NCI-H2081 treated with DMSO at 0.1 percent for 48 hours (cell line): ENCODE measurements at regions not wholly inside any gene's neighbourhood (a gene's known extent, or its start where the extent isn't known, plus 50 kb on each side); places are given as distances from the start of the nearest gene placed in this dataset.

Experiments
- DNase-seq: peaks from one replicate; lab custom pipeline; 2025; lab: John Stamatoyannopoulos, UW

DNA sequence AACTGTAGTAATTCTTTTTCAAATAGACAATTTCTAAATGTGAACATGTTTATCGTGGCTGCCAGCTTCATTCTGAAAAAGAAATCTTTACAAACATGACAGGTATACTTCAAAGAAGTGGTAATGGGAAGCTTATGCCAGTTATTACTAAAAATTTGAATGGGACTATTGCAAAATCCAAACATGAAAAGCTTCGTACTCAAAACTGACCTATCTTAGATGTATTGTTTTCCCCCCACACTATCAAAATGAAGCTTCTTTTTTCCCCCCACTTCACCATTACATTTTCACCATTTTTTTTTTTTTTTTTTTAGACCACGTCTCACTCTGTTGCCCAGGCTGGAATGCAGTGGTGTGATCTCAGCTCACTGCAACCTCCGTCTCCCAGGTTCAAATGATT lies 50.4 kb upstream of the SERTAD2 start:
- DNase-seq: no peak

DNA sequence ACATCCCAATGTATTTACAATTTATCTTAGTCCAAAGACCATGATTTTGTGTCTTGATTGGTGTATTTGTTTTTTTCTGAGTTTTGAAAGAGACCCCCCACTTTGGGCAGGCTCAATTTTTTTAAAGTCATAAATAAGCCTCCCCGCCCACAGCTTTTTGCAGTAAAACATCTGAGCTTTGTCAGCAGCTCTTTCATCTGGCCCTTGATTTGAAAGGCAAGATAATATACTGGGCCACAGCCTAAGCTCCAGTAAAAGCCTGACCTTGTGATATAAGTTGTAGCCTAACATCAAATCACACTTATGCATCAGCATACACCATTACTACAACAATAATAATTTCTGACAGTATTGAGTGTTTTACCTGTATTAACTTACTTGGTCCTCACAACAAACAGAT lies 51.3 kb upstream of the SERTAD2 start:
- DNase-seq: no peak

DNA sequence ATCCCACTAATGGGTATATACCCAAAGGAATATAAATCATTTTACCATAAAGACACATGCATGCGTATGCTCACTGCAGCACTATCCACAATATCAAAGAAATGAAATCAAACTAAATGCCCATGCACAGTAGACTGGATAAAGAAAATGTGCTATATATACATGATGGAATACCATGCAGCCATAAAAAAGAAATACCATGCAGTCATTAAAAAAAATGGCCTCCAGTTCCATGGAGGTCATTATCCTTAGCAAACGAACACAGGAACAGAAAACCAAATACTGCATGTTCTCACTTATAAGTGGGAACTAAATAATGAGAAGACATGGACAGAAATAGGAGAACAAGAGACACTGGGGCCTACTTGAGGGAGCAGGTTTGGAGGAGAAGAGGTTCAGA lies 53.6 kb upstream of the SERTAD2 start:
- no peak for DNase-seq

DNA sequence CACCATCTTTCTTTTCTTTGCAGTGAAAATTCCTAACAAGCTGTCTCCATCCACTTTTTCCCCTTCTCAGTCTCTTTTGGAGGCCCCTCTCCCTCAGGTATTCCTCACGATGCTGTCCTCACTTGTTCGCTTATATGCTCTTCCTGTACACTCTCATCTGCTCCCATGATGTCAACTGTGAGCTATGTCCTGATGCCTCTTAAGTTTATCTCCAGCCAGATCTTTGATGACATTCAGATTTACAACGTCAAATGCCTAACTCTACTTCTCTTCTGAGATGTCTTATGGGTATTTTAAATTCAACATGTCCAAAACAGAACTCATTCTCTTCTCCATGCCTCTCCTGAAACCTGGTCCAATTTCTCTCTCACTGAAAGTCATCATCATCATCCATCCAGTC lies 55.1 kb upstream of the SERTAD2 start:
- no peak for DNase-seq

DNA sequence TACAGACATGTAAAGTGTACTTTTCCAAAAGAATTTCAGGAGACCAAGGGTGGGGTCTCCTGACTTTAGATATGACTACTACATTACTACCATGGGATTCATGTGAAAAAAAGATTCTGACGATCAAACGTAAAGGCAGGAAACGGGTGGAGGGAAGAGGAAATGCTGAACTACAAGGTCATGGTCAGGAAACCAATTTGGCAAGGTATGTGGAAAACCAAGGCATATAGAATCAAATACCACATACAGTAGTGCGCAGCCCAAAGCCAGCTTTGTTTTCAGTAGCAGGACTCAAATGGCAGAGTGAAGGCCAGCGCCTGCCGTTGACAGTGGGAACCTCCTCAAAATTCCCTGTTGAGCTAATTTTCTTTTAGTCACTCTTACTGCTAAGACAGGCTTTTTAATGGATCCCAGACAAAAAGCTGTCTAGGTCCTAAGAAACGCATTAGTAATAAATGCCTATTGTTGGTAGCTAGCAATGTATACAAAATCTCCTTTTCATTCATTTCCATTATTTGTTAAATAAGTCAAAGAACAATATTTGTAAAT lies 57.6 kb upstream of the SERTAD2 start:
- no peak for DNase-seq

DNA sequence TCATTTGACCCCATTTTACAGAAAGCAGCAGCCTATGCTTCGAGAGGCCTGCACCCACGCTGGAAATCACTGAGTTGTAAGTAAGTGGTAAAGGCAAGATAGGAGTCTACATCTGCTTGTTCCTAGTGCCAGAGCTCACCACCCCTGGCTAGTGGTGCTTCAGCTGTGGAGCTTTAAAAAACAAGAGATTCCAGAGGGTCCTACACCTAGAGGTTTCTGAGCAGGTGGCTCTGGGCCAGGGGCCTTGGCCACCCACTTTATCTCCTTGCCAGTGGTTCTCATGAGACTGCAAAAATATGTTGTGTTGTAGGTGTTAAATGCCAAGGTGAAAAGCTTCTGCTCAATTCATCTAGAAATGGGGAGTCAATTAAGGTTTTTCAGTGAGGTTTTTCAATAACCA lies 60.0 kb upstream of the SERTAD2 start:
- no peak for DNase-seq

DNA sequence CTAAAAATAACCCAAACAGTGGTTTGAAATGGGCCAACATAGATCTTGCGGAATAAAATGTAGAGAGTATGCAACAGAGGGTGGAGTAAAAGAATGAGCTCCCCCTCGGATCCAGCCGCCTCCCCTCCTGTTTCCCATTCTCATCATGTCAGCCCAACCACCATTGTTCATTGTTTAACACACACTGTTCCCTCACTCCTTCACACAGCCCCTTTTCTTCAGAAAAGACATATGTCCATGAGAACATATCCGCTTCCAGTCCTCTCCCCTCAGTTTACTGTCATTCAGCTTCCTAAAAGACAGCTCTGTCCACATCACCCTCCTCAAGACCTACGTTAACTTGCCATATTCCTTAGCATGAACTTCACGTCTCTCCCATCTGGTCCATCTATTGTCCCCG lies 62.9 kb upstream of the SERTAD2 start:
- DNase-seq: no peak

DNA sequence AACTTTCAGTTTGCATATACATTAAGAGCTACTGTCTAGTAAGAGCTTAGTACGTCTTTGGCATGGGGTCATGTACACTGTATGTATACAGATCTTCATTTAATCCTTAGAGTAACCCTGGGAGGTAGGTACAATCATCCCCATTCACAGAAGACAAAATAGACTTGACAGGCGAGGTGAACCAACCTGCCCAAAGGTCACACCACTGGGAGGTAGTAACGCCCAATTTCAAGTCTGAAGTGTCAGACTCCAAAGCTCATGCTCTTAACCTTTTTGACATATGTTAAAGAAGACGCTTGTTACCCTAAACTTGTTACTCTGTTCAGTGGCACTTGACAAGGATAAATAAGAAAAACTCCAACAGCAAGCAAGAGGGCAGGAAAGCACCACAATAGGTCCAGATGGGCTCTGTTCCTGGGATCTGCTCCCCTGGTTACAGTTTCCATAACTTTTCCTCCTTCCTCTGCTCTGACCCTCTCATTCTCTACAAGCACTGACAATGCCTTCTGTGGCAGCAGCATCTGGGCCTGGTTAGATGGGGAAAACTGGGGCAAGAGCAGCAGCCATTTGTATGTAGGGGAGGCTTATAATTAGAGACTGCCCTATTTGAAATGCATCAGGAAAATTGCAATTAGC lies 64.7 kb upstream of the SERTAD2 start:
- no peak for DNase-seq

DNA sequence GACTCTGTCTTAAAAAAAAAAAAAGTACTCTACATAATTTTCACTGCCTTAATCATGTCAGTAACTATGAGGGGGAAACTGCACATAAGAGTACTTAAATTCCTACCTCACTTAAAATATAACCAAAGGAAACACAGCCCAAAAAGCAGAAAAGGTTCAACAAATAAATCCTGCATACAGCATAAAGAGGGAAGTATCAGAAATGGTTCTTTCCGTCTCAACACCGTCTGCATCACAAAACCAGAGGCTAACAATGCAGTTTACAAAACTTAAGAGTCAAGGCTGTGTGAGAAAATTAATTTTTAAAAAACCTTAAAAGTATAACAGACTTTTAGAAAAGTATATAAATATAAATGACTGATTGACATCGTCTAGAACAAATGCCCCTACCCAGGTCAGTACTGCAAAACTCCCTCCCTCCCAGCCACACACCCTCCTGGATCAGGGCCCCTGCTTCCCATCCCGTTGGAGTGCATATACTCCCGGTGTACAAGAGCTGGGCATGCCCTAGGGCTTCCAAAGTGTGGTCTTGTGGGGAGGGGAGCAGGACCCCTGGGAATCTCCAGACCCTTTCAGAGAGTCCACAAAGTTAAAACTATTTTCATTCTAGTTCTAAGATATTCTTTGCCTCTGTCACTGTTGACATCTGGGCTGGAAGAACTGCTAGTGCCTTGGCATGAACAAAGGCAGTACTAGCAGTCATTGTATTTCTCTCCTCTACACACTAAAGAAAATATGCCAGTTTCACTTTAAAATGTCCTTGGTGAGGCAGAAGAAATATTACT lies 67.0 kb upstream of the SERTAD2 start:
- DNase-seq: no peak

DNA sequence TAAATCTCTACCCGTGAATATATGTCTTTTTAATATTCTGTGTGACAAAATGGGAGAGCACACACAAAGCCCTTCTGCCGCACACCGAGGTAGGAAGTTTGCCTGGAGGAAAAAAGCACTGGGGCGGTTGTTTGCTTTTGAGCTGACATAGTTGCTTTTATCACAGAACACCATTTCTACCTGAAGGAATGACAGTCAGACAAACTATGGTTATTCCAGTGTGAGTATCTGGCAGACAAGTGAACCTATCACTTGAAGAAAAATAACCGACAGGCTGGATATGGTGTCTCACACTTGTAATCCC lies 67.6 kb upstream of the SERTAD2 start:
- DNase-seq: no peak

DNA sequence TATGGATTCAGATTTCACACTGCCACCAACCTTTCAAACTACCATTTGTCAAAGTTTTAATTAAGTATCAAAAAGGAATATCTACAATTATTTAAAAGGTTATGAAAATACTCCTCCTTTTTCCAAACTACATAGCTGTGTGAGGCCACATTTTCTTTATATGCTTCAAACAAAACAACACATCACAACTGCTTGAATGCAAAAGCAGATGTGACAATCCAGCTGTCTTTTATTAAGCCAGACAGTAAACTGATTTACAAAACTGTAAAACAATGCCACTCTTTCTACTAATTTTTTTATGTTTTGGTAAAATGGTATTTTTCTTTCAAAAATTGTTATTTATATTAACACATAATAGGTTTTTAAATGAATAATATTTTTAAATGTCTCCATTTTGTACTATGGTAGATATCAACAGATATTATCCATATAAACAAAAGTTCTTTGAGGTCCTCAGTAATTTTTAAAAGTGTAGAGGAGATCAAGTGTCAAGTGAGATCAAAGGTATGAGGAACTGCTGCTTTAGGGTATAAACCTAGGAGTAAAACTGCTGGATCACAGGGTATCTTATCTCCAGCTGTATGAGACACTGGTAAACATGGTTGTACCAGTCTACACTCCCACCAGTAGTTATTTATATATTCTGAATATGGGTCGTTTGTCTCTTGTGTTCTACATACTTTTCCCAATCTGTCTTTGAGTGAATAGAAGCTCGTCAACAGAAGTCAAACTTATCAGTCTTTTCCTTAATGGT lies 68.8 kb upstream of the SERTAD2 start:
- no peak for DNase-seq

DNA sequence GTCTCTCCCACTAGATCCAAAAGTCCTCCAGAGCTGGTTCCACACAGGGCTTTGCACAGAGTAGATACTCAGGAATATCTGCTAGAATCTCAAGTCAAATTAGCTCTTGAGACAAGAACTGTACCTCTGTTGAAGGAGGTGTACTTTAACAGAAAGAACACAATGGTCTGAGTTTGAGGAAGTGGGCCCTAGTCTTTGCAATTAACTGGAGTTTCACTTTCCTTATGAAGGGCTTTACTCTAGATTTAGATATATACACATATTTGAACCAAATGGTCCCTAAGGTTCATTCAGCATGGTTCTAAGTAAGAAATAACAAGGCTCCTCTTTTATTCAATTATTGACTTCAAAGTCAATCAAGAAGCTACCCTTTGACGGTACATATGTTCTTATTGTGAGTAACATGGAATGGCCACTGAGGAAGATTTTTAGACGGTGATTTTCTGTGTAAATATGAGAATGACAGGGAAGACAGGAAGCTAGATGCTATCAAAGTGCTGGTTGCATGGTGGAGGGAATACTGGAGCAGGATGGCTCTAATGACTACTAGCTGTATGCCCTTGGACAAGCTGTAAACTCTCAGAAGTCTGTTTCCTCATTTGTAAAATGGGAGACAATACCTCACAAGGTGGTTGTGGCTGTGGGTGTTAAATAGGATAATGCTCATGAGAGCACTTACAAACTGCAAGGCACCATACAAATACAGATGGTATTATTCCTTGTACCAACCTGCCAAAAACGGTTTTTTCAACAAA lies 73.5 kb upstream of the SERTAD2 start:
- DNase-seq: no peak

DNA sequence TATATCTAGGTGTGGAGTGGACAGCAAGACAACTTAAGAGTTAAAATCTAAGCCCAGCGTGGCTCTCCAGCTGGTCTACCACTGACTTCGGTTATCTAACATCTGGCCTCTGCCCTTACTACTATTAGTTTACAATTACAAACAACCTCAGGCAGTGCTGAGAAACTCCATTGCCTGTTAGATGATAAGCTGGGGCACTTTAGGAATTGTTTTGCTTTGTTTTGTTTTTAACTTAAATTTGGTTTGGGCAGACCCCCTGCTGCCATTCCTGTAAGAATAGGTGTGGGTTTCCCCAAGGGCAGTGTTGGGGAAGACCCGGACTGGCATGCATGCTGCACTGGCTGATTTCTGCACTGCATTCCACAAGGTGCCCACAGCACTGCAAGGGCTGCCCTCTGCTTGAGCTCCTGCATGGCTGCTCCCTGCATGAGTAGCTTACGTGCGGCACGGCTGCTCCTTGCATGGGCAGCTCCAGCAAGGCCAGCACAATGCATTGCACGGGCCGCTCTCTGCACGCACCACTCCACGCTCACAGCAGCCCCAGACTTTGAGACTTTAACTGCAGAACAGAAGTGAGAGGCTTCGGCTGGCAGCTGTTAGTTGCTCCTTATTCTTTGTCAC lies 74.2 kb upstream of the SERTAD2 start:
- DNase-seq: no peak

DNA sequence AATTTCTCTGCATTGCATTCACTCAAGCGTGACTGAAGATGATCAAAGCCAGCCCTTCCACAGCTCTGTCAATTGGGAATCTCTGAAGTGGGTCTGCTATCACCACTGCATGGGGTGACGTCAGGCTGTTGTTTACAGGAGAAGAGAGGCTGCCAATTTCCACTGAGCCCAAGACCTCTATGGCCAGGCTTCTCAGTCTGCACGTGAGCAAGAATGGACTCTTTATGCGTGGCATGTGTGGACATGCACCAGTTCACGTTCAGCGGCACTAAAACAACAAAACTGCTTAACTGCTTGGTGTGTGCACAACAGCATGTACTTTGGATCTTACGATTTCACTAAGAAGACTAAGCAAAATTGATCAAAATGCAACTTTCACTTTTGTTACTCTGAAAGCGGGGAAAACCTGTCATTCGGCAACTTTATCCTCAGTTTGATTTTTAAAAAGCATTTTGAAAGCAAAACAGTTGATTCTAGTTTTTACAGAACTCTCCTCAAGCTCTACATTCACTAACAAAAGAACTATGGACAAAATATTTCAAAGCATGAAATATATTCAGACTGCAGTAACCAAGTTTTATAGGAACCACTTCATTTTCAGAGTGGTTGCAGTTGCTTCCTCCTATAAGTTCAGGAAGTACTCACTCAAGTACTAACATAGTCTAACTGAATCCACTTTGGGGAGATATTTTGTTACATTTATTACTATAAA lies 77.0 kb upstream of the SERTAD2 start:
- DNase-seq: no peak

DNA sequence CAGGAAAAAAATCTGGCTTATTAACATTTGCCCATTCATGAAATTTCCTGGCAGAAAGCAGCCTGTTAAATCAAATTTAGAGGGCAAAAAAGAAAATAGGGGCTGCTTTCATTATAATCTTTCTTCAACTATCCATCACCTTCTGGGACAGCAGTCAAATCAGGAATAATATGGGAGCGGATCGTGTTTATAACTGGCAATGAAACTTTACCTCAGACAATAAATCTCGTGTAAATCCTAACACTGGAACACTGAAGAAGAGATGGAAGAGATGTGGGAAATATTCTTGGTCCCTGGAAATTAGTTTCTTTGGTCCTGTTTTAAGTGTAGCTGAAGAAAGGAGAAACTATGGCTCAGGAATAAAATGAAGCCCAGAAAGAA lies 77.5 kb upstream of the SERTAD2 start:
- no peak for DNase-seq

DNA sequence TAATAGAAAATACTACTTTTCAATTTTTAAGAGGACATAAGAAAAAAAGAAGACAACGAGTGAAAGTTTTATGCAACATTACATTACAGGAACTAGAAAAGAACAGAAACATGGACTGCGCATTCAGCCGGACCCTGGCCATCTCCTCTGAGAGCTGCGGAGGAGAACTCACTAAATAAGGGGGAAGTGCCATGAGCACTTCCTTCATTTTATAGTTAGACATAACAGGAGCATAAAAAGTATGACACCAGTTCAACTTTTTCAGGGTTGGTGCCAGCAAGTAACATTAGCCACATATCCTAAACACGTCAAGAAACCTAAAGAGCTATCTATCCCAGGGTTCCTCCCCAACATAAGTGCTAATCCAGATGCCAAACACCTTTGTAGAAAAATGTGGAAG lies 78.0 kb upstream of the SERTAD2 start:
- DNase-seq: no peak

DNA sequence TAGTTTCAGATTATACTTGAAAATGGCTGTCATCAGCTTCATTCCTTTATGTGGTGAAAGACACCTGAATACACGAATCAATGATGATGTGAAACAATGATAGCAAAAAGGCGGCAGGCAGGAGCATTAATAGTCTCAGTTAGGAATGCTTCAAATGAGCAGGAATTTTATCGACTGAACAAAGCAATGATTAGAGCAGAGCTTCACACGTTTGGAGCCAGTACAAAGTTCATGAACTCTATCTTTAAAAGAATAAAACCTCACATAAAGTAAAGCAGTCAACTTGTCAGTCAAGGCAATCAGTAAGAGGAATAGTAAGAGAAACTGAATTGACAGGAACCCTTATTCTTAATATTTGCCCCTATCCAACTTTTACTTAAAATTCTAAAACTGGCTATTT lies 78.4 kb upstream of the SERTAD2 start:
- no peak for DNase-seq

DNA sequence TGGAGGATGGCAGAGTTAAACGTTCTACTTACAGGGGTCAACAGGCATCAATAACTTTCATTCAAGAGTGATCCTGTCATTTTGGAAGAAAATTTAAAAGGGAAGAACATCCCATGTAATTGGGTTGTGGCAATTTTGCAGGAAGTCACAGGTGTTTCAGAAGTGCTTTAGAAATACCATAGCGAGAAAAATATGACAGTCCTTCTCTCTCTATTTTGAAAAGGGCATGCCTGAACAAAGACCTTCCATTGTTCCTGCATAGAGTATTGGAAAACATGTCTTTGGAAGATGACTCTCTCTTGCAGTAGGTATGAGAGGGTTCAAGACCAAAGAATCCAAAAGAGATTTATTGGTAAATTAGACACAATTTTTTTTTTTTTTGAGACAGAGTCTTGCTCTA lies 81.8 kb upstream of the SERTAD2 start:
- no peak for DNase-seq

DNA sequence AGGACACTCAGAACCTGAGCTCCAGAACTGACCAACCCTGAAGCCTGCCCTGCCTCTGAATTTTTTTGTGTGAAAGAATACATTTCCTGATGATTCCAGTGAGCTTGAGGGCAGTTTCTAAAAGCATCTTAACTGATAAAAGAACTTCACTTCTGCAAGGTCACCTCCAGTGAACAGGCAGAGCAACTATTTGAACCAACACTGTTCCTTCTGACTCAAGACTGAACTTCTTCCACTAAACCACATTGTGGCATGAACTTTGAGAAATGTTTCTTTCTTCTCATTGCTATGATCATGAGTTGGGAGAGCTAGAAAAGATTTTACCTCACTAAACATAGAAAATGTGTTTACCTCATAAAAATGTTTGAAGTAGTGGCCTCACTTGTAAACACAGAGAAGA lies 83.8 kb upstream of the SERTAD2 start:
- no peak for DNase-seq

DNA sequence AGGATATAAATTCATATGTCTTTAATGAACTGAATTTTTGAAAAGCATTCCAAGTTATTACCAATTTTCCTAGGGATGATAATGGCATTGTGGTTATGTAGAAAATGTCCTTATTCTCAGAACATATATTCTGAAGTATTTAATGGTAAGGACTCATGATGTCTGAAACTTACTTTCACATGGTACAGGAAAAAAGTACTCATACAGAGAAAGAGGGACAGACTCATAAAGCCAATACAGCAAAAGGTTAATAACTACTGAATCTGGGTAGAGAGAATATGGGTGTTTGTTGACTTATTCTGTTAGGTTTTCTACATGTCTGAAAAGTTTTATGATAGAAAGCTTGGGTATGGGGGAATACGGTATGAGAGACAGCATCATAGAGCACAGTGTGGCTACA lies 84.3 kb upstream of the SERTAD2 start:
- DNase-seq: no peak

DNA sequence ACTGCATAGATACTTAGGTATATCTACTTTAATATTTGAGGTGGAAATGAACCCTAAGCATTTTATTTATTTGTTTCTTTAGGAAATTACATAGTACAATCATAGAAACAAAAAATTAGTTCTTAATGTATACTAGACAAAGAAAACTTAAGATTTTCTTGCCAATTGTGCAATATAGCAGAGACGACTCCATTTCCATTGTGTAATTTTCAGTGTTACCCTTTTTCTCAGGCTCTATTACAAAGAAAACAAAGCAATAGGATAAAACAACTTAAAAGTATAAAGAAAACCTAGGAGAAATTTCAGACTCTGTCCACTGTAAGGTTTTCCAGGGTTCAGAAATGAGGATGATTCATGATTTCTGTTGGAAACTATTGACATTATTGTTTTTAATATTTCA lies 89.0 kb upstream of the SERTAD2 start:
- no peak for DNase-seq
